HS-27A (cell line): ENCODE measurements at regions not wholly inside any gene's neighbourhood (a gene's known extent, or its start where the extent isn't known, plus 50 kb on each side); places are given as distances from the start of the nearest gene placed in this dataset.
"Not testable (repeated sequence)": the region's sequence is repeated elsewhere in the genome, so short reads cannot be mapped to it uniquely, and the experiment has no call there.

ENCODE experiments used
- DNase-seq: peaks from one replicate; pipeline ENCODE4 v3.0.0-alpha.2; 2012; ENCODE audit warnings: low read depth, missing footprints

DNA sequence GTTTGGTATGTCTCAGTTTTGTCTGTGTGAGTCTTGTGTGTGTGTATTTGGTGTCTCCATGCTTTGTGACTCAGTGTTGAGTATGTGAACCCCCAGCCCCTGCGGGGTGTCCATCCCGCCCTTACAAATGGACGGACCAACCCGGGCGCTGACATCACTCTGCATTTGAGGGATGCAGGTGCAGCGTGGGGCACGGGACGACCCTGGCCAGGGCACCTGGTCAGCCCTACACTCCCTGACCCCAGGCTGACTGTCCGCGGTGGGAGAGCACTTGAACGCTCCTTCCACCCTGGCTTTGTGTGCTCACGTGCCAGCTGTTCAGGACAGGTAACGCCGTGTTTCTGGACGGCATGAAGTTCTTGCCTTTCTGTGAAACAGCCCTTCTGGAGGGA, 369.0 kb downstream of the BRD1 start:
- DNase-seq = no peak

DNA sequence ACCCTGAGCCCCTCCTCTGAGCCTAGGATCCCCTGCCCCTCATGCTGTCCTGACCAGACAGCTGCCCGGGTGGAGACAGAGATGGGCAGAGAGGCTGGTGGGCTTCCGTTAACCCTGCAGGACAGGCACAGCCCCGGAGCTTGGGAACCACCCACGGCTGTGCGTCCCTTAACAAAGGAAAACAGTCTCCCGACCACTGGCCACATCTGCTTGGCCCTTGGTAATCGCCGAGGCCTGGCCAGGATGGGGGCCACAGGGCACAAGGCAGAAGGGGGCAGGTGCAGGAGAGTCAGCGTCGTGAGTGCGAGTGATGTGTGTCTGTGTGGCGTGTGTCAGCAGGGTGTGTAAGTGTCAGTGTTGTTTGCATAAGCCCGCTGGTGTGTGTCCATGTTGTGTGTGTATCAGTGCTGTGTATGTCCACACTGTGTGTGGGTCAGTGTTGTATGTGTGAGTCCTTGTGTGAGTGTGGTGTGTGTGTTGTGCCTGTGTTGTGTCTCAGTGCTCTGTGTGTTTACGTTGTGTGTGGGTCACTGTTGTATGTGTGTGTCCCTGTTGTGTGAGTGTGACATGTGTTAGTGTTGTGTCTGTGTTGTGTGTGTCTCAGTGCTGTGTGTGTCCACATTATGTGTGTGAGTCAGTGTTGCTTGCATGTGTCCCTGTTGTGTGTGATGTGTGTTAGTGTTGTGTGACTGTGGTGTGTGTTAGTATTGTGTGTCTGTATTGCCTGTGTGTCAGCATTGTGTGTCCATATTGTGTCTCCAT, 369.5 kb downstream of the BRD1 start:
- DNase-seq = no peak

DNA sequence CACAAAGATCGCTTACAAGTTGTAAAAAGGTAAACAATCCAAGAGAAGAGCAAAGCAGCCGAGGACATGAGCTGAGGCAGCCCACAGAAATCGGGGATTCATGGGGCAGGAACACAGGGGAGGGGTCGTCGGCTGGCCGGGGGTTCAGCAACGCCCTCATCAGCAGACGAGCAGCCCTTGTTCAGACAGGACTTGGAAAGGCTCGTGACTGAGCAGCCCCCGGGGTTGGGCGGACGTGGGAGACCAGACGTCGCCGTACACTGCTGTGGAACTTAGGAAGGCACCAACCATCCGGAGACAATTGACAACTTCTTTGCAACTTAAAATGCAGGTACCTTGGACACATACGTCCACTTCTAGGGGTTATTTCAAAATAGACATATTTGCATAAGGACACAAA, 370.5 kb downstream of the BRD1 start:
- DNase-seq = no peak

DNA sequence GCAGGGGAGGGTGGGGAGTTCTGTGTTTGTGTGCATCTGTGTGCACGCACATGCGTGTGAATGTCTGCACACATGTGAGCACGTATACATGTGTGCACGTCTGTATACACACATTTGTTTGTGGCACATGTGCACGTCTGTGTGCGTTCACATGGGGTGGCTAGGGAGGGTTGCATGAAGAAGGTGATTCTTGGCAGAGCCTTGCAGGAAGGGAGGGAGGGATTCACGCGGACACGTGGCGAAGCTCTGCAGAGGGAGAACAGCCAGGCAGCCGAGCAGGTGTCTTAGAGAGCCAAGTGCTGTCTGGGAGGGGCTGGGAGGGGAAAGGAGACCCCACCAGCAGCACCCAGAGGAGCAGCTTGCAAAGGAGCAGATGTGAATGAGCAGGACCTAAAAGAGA, 372.1 kb downstream of the BRD1 start:
- no peak for DNase-seq

DNA sequence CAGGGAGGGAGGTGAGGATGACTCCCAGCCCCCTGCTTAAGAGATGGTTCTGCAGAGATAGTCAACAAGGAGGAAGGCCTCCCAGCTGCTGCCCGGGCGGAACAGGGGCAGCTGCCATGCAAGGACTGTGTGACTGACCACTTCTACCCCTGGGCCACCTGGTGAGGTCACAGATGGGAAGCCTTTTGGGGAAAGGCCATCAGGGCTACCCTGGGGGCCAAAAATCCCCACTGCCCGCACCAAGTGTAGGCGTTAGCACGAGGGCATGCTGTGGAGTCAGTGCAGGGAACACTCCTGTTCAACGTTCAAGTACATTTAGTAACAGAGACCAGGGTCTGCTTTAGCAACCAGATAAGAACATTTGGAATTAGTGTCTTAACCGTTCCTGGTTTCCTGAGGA, 372.9 kb downstream of the BRD1 start:
- no peak for DNase-seq

DNA sequence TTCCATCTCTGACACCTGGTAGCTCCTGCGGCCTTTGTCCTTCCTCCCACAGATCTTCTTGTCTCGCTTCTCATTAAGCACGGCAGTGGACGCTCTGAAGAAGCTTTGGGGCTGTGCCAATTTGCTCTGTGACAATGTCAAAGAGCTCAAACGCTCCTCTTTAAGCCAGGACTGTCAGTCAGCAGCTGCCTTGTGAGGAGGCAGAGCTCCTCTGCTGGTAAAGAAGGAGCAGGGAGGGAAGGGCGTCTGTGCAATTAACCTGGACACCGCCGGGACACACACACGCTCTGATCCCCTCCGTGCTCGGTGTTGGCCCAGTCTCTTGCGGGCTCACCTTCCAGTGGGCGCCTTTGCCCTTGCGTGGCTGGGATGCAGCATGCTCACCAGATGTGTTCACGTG, 373.9 kb downstream of the BRD1 start:
- DNase-seq = no peak

DNA sequence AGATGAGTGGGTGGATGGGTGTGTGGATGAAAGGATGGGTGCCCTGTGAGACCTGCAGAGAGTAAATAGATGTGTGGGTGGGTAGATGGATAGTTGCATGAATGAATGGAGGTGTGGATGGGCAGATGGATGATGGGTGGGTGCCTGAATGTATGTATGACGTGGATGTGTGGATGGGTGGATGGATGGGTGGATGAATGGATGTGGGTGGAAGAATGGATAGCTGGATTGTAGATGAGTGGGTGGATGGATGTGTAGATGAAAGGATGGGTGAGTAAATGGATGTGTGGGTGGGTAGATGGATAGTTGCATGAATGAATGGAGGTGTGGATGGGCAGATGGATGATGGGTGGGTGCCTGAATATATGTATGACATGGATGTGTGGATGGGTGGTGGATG, 374.7 kb downstream of the BRD1 start:
- DNase-seq = not testable (repeated sequence)

DNA sequence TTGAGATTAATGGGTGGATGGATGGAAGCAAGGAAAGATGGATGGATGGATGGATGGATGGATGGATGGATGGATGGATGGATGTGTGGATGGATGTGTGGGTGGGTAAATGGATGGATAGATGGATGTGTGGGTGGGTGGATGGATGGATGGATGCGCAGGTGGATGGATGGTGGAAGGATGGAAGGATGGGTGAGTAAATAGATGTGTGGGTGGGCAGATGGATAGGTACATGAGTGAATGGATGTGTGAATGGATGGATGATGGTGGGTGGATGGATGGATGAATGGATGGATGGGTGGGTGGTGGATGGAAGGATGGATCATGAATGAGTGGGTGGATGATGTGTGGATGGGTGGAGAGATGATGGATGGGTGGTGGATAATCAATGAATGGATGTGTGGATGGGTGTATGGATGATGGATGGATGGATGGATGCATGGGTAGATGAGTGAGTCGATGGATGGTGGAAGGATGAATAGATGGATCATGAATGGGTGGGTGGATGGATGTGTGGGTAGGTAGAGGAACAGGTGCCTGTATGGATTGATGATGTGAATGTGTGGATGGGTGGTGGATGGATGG, 375.2 kb downstream of the BRD1 start:
- DNase-seq = no peak

DNA sequence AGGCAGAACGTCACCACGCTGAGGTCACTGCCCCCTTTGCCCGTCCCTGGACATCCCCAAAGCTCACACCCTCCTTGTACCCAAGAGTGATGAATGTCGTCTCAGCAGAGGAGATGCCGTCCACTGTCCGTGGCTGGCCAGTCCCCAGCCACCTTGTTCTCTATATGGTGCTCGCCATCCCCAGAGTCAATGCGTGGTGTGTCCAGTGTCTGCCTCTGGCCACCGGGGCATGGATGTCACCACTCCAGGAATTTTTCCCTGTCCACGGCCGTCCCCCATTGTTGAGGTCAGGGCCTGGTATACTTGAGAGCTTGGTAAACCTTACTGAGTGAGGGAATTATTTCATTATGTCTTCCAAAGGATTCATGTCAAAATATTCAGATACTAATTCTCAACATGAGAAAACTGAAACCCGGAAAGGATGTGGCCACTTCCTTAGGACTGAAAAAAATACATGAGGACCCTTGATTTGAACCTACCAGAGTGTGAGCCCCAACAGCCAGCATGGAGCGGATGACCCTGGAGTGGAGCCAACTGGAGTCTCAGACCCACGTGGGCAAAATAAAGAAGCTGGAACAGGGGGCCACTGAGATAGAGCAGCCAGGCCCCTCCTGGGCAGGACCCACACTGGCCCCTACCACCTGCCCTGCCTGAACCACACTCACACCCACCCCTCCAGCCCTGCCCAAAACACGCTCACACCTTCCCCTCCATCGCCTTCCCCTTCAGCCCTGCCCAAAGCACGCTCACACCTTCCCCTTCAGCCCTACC, 376.4 kb downstream of the BRD1 start:
- DNase-seq = no peak

DNA sequence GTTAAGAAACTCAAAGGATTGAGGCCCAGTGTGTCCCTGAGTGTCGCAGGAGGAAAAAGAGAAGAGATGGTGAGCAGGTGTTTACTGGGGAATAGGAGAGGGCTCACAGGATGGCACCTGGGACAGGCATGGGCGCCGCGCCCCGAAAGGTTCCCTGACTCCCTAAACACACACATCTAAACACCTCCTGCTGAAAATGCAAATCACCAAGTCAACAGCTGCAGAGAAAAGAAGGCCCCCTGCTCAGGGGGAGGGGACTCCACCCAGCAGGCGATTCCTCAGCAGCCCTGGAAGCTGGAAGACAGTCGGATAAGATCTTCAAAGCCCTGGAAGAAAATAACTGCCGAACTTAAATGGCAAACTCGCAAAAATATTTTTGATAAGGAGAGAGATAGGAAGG, 377.2 kb downstream of the BRD1 start:
- no peak for DNase-seq

DNA sequence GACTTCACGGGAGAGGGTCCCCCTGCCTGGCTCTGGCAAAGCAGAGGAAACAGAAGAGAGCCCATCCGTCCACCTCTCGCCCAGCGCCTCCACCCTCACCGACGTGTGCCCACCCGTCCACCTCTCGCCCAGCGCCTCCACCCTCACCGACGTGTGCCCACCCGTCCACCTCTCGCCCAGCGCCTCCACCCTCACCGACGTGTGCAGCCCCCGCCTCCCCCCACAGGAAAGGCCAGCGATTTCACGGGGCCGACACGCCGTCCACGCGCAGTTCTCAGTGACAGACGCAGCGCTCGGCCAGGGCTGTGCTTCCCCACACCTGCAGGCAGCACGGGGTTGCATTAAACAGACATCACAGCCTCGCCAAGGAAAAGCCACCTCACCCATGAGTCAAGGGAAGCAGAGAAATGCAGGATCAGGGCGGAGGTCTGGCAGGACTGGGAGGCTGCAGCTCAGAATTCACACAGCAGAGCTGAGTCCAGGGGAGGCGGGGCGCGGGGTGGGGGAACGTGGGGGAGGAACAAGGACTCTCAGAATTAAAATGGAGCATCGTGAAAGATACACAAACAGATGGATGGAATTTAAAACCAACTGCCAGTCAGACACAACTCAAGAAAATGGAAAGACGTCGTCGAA, 377.7 kb downstream of the BRD1 start:
- no peak for DNase-seq

DNA sequence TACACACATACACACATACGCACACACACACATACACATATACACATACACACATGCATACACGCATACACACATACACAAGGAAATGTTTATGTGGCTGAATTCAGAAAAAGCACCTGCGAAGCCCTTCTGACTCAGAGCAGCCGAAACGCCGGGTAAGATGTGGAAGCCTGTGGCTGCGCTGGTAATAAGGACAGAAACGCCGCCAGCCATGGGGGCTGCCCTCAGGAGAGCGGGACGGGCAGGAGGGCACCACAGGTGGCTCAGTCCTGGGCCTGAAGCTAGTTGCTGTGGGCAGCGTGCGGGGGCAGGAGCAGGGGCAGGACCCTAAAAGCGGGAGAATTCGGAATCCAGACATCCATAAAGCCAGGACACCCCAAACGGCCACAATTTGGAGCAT, 378.3 kb downstream of the BRD1 start:
- DNase-seq = no peak

DNA sequence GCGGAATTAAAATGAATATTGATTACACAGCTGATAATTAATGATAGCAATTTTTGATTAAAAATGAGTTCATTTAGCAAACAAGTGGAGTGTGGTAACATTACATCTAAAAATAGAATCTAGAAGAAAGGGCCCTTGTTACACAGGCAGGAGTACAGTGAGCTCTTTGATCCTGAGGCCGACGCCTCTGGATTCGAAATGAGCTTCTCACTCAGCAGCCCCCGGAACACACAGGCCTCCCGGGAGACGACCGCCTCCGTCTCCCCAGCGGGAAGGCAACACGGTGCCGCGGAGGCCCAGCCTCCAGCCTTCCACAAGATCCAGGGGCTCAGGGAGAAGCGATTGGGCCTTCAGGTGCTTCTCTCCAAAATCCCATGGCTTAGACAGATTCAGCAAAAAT, 379.1 kb downstream of the BRD1 start:
- DNase-seq = no peak

DNA sequence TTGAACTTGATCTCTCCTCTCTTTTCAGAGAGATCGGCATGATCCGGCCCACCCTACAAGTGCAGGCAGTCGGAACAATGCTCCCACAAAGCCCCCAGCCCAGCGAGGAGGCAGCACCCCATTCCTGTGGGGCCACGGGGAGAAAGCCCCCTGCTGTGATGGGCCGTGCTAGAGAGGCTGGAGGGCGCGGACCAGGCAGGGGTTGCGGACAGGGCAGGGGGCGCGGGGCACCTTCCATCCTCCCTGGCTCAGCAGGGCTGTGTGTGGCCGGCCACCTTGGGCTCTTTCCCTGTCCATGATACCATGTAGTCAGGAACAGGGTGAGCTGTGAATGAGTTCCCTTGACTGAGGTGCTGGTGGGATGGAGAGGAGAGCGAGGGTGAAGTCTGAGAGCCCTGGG, 379.8 kb downstream of the BRD1 start:
- no peak for DNase-seq

DNA sequence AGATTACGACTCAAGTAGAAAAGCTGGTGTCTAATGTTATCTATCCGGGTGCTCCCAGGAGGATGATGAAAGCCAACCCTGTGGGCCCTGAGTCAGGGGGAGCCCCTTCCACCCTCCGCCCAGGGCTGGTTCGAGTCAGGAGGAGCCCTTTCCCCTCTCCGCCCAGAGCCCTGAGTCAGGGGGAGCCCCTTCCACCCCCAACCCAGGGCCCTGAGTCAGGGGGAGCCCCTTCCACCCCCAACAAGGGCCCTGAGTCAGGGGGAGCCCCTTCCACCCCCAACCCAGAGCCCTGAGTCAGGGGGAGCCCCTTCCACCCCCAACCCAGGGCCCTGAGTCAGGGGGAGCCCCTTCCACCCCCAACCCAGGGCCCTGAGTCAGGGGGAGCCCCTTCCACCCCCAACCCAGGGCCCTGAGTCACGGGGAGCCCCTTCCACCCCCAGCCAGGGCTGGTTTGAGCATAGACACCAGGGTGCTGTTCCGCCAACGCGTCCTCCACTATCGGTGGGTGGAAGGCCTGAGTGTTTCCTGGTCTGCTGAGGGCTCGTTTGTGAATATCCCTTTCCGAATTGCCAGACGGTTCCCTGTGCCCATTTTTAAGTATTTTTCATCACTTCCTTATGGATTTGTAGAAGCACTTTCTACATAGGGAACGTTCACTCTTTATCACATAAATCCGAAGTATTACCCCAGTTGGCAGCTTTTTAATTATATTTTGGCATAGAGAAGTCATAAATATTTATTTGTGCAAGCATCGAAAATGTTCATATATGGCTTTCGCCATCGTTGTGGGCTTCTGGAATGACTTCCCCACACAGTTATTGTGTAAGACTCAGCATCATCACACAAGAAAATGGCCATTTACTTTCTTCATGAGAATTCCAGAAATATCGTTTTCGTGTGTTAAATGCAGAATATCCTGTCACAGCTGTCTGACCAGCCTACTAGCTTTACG, 380.6 kb downstream of the BRD1 start:
- DNase-seq = no peak

DNA sequence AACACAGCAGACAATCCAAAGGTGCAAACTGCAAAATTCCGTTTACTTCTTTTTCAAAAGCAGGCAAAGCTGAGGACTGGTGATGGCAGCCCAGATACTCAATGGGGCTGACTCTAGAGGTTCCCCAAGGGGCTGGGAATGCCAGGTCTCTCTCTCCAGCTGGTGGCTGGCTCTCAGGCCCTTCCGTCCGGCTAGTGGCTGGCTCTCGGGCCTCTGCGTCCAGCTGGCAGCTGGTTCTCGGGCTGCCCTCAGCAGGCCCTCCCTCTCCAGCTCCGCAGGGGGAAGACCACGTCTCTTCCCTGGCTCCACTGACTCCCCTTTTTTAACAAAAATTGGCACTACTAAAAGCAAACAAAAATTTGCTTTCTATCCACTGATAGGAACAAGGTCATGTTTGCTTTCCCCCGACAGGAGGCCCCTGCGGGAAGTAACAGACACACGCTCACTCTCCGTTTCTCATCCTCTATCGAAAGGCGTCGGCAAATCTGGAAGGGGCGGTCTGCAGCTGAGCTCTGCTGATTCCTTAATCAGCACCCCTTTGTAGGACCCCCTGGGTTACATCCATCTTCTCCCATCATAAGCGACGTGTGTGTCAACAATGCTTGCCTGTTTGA, 381.4 kb downstream of the BRD1 start:
- no peak for DNase-seq

DNA sequence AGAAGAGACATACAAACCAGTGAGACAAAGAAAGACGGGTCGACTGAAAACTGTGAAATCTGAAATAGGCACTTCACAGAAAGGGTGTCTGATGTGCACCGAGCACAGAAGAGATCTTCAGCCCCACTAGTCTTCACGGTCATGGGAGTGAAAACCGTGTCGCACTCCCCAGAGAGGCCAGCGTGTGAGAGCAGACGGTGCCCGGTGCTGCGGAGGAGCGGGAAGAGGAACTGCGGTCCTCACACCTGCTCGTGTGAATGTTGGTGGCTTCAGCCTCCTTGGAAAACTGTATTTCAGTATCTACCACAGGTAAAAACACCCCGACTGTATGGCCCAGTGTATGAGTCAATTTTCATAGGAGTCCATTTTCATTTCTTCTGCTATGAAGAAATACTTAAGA, 382.9 kb downstream of the BRD1 start:
- no peak for DNase-seq

DNA sequence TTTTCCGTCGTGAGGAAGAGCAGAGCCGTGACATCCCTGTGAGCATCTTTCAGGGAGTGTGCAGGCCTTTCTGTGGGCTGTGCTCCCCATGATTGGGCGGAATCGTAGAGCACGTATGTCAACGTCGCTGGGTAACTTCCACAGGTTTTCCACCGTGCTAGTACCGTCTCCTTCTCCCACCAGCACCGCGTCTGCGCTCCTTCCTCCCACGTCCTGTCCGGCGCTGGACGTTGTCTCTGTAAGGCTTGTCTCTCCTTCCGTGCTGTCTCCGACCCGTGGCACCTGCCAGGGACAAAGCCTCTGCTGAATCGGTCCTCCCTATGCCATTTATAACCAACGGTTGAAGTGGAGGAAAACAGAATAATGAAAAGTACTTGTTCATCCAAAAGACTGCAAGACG, 386.7 kb downstream of the BRD1 start:
- DNase-seq = no peak

DNA sequence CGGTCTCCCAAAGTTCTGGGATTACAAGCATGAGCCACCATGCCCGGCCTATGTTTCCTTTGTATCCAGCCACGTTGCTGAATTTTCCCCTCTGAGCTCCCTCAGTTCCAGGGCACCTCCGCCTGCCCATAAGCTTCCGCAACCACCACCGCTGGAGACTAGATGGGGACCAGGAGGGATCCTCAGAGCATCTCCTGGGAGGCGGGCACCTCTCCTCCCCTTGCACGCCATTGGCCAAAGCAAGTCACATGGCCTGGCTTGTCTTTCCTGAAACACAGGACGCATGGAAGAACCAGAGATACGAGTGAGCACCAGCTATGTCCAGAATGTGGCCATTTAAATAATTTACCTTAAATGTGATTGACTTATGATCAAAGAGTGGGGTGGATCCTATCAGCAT, 388.3 kb downstream of the BRD1 start:
- DNase-seq = no peak

DNA sequence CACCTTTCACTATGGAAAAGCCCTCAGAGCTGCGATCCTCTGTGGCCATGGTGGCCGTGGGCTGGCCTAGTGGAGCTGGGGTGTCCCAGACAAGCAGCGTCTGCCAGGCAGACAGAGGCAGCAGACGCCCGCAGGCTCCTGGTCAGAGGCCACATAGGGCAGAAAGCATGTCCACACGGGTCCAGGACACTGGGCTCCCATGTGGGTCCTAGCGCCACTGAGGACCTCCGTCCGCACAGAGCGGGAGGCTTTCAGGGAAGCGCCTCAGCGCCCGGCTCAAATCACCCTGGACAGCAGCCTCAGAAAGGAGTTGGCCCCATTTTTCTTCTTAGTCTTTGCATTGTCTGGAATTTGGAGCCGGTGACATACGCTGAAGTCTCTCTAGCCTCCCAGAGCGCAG, 389.7 kb downstream of the BRD1 start:
- no peak for DNase-seq

DNA sequence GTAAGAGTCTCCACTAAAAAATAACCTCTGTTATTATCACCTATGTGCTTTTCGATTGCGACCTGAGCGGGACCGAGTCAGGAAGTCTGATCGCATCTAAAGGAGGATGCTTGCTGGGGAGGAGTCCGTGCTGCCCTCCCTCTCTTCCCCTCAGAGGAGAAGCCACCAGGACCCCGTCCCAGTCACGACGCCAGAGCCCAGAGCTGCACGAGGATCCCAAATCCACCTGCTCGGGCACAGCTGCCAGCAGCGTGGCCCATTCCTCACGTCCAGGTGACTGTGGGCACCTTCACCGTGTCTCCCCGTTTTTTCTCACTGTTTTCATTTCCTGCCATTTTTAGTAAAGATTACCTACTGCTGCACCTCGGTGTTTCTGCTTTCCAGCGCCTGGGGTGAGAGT, 390.3 kb downstream of the BRD1 start:
- DNase-seq = no peak
